HG02571 (cell line): ENCODE measurements at regions not wholly inside any gene's neighbourhood (a gene's known extent, or its start where the extent isn't known, plus 50 kb on each side); places are given as distances from the start of the nearest gene placed in this dataset.
"Not testable (repeated sequence)": the region's sequence is repeated elsewhere in the genome, so short reads cannot be mapped to it uniquely, and the experiment has no call there.

ENCODE experiments used
- ATAC-seq: cut with Tn5 transposase; IDR thresholded peaks from one replicate; pipeline ENCODE4 v1.9.1; 2021; ENCODE audit warnings: mild to moderate bottlenecking, moderate library complexity; ENCODE audit not compliant: unreplicated experiment

DNA sequence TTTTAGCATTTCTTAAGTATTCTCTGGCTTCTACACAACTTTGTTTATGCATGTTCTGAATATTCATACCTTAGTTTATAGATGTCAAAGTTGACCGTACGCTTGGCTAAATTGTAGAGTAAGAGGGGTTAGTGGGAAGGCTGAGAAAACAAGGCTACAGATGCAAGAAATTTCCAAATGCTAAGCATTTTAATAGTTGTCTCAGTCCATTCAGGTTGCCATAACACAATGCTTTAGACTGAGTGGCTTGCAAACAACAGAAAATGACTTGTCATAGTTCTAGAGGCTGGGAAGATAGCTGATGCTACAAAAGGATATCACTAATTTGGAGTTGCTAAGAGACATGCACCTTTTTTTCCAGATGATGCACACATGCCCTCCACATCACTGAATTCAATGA, 53.0 kb upstream of the C1QTNF3 start:
- not testable (repeated sequence) for ATAC-seq

DNA sequence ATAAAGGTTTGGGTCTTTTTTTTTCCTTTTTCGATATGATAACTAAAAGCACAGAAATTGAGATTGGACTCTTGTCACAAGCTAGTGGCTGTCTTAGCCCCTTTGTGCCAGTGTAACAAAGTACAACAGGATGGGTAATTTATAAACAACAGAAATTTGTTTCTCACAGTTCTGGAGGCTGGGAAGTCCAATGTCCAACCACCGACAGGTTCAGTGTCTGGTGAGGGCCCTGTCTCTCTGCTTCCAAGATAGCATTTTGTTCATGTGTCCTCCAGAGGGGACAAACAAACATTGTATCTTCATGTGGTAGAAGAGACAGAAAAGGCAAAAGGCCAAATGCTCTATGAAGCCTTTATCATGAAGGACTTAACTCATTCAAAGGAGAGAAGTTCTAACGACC, 56.9 kb upstream of the C1QTNF3 start:
- ATAC-seq: not testable (repeated sequence)

DNA sequence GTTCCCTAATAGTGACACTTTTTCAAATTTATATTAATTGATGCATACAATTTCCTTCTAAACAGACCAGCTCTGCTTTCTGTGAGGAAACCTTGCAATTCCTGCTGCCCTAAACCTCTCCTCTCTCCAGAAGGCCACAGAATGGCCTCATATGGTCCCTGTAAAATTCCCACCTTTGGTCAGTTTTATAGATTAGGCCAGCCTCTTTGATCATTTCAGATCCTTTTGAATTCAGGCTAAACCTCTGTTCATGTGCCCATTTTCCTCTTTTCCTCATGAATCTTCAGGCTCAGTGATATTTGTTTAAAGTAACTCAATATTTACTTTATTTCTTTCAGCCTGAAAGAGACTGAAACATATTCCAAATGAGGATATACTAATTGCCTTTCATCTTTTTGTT, 58.6 kb upstream of the C1QTNF3 start:
- ATAC-seq: not testable (repeated sequence)

GRCh38 chr5:34108897-34109296, 65.9 kb upstream of the C1QTNF3 start:
- not testable (repeated sequence) for ATAC-seq

GRCh38 chr5:34124280-34124679, 81.3 kb upstream of the C1QTNF3 start:
- ATAC-seq: not testable (repeated sequence)

GRCh38 chr5:34125354-34125753, 82.3 kb upstream of the C1QTNF3 start:
- peak; percentile 92 for ATAC-seq

DNA sequence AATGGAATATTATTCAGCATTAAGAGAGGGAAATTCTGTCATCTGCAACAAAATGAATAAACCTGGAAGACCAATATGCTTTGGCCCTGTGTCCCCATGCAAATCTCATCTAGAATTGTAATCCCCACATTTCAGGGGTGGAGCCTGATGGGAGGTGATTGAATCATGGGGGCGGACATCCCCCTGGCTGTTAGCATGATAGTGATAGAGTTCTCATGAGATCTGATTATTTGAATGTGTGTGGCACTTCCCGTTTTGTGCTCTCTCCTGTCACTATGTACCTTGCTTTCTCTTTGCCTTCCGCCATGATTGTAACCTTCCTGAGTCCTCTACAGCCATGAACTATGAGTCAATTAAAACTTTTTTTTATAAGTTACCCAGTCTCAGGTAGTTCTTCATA, 83.7 kb upstream of the C1QTNF3 start:
- not testable (repeated sequence) for ATAC-seq

DNA sequence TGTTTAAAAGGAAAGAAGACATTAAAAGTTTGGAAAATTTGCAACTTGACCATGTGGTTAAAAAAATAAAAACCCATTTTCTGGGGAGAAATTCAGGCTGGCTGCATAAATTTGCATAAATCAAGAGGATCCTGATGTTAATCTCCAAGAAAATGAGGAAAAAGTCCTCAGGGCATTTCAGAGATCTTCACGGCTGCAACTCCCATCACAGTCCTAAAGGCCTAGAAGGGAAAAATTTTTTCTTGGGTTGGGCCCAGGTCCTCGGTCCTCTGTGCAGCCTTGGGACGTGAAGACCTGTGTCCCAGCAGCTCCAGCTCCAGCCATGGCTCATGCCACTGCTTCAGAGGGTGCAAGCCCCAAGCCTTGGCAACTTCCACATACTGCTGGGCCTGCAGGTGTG, 84.8 kb upstream of the C1QTNF3 start:
- ATAC-seq: not testable (repeated sequence)

DNA sequence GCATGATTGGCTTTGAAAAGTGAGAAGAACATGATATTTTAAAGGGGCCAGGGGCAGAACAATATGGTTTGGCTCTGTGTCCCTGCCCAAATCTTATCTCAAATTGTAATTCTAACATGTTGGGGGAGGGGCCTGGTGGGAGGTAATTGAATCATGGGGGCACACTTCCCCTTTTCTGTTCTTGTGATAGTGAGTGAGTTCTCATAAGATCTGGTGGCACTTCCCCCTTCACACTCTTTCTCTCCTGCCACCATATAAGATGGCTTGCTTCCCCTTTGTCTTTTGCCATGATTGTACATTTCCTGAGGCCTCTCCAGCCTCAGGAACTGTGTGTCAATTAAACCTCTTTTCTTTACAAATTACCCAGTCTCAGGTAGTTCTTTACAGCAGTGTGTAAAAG, 85.9 kb upstream of the C1QTNF3 start:
- ATAC-seq: not testable (repeated sequence)

GRCh38 chr5:34154988-34155387, 112.0 kb upstream of the C1QTNF3 start:
- ATAC-seq: not testable (repeated sequence)

GRCh38 chr5:34156703-34157414, 113.8 kb upstream of the C1QTNF3 start:
- not testable (repeated sequence) for ATAC-seq

- ATAC-seq: not testable (repeated sequence)
Measured at GRCh38 chr5:34160904-34161303, 117.9 kb upstream of the C1QTNF3 start.

DNA sequence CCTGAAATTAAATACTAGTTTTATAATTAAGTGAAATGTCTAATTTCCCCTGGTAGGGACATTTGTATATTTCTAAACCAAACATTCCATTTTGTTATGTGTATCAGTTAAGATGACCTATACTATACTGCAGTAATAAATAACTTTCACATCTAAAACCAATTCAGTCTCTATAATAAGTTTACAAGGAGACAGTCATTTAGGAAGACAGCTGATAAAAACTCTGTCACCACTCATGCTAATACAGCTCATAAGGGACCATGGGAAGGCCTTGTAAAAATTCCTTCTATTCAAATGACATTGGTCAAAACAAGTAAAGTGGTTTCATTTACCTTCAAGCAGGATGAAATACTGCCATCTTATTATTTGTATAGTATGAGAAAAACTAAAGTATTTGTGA, 128.4 kb upstream of the C1QTNF3 start:
- ATAC-seq: not testable (repeated sequence)

- not testable (repeated sequence) for ATAC-seq
Measured at GRCh38 chr5:34179453-34180190, 136.6 kb upstream of the C1QTNF3 start.

GRCh38 chr5:34180225-34180624, 137.2 kb upstream of the C1QTNF3 start:
- ATAC-seq: not testable (repeated sequence)

DNA sequence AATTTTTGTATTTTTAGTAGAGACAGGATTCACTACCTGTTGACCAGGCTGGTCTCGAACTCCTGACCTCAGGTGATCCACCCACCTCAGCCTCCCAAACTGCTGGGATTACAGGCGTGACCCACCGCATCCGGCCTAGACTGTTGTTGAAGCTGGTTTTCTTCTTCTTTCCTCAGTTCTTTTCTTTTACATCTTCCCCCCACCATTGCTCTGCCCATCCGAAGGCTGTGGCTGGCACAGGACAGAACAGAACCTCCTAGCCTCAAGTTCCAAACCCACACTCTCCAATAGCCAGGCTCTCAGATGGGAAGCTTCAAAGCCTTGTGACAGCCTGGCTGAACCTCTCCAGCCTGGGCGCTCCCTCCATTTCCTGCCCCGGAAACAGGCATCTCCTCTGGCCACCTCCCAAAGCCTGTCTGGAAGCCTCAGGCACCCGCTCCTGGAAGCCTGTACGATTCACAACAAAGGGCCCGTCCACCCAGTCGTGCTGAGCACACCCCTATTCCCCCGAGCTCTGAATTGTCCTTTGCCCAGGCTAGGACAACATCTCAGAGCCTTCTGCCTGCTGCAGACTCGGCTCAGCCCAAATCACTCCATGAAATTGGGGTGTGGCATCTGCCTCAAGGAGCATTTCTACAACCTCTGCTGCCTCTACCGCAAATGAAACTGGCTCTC, 138.1 kb upstream of the C1QTNF3 start:
- not testable (repeated sequence) for ATAC-seq

DNA sequence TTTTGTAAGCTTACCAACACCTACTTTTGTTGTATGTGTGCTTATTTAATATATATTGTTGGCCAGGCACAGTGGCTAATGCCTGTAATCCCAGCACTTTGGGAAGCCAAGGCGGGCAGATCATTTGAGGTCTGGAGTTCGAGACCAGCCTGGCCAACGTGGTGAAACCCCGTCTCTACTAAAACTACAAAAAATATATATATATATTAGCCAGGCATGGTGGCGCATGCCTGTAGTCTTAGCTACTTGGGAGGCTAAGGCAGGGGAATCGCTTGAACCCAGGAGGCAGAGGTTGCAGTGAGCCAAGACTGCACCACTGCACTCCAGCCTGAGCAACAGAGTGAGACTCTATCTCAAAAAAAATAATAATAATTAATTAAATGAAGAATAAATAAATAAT, 142.0 kb upstream of the C1QTNF3 start:
- not testable (repeated sequence) for ATAC-seq

DNA sequence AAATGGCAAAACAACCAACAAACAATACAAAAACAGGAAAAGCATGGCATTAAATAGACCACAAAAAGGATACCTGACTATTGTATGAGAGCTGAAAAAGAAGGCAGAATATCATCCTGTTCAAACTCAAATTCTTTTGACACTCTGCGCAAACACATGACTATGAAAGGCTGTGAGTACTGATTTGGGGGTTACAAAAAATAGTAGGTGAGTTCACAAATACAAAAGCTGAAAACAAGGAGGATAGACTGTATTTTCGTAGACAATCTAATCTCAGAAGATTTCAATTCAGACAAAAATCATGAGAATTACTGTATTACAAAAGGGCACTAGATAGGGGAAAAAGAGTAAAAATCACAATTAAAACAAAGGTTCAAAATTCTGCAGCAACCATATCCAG, 142.6 kb upstream of the C1QTNF3 start:
- ATAC-seq: not testable (repeated sequence)

- not testable (repeated sequence) for ATAC-seq
Measured at GRCh38 chr5:34186108-34186507, 143.1 kb upstream of the C1QTNF3 start.

DNA sequence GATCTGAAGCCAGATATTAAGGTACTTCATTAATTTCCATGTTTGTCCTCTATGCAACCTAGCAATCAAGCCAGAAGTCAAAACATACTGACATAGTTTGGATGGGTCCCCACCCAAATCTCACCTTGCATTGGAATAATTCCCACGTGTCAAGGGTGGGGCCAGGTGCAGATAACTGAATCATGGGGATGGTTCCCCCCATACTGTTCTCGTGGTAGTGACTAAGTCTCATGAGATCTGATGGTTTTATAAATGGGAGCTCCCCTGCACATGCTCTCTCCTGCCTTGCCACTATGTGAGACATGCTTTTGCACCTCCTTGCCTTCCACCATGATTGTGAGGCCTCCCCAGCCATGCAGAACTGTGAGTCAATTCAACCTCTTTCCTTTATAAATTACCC, 143.9 kb upstream of the C1QTNF3 start:
- not testable (repeated sequence) for ATAC-seq

- not testable (repeated sequence) for ATAC-seq
Measured at GRCh38 chr5:34187441-34187840, 144.4 kb upstream of the C1QTNF3 start.
